IPS DF 6.9 (cell line): ENCODE measurements at regions not wholly inside any gene's neighbourhood (a gene's known extent, or its start where the extent isn't known, plus 50 kb on each side); places are given as distances from the start of the nearest gene placed in this dataset.

ENCODE experiments used
- DNase-seq: peaks from one replicate; pipeline ENCODE4 v3.0.0-alpha.2; 2013; ENCODE audit warnings: low read depth, low spot score
- H3K27ac ChIP-seq: one replicate; pipeline ENCODE4 v1.5.1; 2013; ENCODE audit warnings: low read length, control low read depth
- H3K27me3 ChIP-seq: 2 replicates; pipeline ENCODE4 v1.6.1; 2013; ENCODE audit warnings: mild to moderate bottlenecking, low read length; ENCODE audit not compliant: control insufficient read depth, insufficient read depth
- H3K36me3 ChIP-seq: 2 replicates; pipeline ENCODE4 v1.6.1; 2013; ENCODE audit warnings: low read length; ENCODE audit not compliant: control insufficient read depth, insufficient read depth
- H3K4me1 ChIP-seq: 2 replicates; pipeline ENCODE4 v1.6.1; 2013; ENCODE audit warnings: low read length; ENCODE audit not compliant: control insufficient read depth, insufficient read depth
- H3K4me3 ChIP-seq: 2 replicates; pipeline ENCODE4 v1.5.1; 2013; ENCODE audit warnings: mild to moderate bottlenecking, low read length
- H3K9me3 ChIP-seq: 2 replicates; pipeline ENCODE4 v1.6.1; 2013; ENCODE audit warnings: low read length, inconsistent platforms; ENCODE audit not compliant: control insufficient read depth, insufficient read depth
- WGBS: extraction: QIAGEN DNeasy Blood & Tissue Kit; methylation state at CpG from one replicate; pipeline ENCODE4 v1.1.7; 2013; ENCODE audit warnings: mixed read lengths, missing lambda C conversion rate; ENCODE audit not compliant: insufficient read length, insufficient coverage; 5-methylcytosine and 5-hydroxymethylcytosine counted together

DNA sequence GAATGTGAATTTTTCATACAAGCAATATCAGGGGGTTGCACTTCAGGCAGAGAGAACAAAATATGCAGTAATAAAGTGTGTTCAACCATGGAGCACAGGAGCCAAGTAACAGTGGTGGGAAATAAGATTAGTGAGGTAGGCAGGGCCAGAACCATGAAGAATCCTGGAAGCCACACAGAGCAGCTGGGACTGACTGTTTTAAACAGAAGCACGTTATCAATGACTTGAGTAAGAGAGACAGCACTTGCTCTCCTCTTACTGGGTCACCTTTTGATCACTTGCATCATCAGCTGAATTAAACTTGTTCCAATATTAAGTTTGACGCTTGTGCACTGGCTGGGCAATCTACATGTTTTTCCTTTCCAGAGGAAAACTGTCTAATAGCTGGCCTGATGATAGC is 238.5 kb downstream of the TBX18 start:
- Histone ChIP-seq H3K4me1 (no peaks in the 10 kb centered on the region), H3K4me3 (no peak overlapping the region), H3K27me3 (no peaks in the 10 kb centered on the region; the same call in 1 of the 2 replicates), H3K9me3 (no peaks in the 10 kb centered on the region), H3K36me3 (no peaks in the 10 kb centered on the region), H3K27ac (no peak overlapping the region)
- DNase-seq = no peak
- WGBS = no CpG with 5 or more reads among the region's 2 CpGs

DNA sequence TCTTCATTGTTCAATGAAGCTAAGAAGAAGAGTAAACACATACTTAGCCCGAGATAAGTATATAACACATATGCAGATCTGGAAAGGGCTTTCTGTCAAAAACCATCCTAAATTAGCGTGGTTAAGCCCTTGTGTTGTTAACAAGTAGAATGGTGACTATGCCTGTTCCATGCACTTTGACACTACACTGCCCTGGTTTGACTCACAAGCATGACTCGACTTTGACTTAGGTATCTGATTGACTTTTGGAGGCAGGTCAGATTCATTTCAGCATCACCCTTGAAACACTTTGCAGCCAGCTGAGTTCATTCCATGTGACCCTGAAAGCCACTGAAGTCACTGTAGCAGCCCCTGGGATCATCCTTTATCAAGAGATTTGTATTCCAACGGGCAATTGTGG is 239.8 kb downstream of the TBX18 start:
- H3K9me3 ChIP-seq = no peaks in the 10 kb centered on the region
- WGBS = no CpG with 5 or more reads among the region's 4 CpGs
- H3K27me3 ChIP-seq = no peaks in the 10 kb centered on the region; the same call in 1 of the 2 replicates

DNA sequence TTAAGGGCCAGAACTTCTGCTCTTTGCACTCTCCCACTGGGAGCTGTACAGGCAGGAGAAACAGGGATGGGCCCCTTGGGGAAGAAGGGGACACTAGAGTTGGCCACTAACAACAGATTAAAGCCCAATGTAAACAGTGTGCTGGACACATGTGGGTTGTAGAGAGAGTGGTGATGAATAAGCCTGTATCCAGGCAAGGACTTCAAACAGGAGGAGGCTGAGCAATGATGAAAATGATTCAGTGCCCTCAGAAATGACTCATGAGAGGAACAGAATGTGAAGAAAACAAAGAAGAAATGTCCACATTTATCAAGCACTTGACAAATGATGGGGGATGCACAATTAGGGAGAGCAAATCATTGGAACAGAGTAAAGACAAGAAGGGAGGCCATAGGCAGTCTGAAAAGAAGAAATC is 242.3 kb downstream of the TBX18 start:
- DNase-seq = no peak

More for the DNA sequence above, 239.8 kb downstream of the TBX18 start:
- Histone ChIP-seq H3K4me3 (no peak overlapping the region), H3K27ac (no peak overlapping the region), H3K36me3 (no peaks in the 10 kb centered on the region), H3K4me1 (no peaks in the 10 kb centered on the region; the same call in 1 of the 2 replicates)
- DNase-seq = no peak

DNA sequence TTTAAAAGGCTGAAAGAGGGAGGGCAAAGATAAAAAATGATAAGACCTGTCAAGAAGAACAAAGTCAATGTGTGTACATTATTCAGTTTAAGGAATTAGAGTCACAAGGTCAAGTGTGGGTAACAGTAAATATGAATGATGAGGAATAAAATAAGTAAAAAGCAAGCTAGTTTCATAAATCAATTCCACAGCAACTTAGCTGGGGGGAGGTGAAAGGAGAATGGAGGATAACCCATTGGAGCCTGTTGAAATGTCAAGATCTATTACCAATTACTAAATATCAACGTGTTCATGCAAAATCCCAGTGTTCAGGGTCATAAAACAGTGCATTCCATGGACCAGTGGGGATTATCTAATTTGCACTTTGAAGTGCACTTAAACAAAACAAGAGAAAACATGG is 242.9 kb downstream of the TBX18 start:
- Histone ChIP-seq H3K9me3 (no peaks in the 10 kb centered on the region), H3K4me3 (no peak overlapping the region), H3K27ac (no peak overlapping the region), H3K36me3 (no peaks in the 10 kb centered on the region), H3K4me1 (peaks cover 2% of the 10 kb centered on the region; the same call in 1 of the 2 replicates), H3K27me3 (no peaks in the 10 kb centered on the region; the same call in 1 of the 2 replicates)
- no CpG with 5 or more reads among the region's 1 CpG for WGBS
- no peak for DNase-seq

More for the DNA sequence above, 242.3 kb downstream of the TBX18 start:
- Histone ChIP-seq H3K9me3 (no peaks in the 10 kb centered on the region), H3K36me3 (no peaks in the 10 kb centered on the region), H3K4me3 (no peak overlapping the region), H3K27me3 (no peaks in the 10 kb centered on the region; the same call in 1 of the 2 replicates), H3K27ac (no peak overlapping the region), H3K4me1 (peaks cover 2% of the 10 kb centered on the region; the same call in 1 of the 2 replicates)

DNA sequence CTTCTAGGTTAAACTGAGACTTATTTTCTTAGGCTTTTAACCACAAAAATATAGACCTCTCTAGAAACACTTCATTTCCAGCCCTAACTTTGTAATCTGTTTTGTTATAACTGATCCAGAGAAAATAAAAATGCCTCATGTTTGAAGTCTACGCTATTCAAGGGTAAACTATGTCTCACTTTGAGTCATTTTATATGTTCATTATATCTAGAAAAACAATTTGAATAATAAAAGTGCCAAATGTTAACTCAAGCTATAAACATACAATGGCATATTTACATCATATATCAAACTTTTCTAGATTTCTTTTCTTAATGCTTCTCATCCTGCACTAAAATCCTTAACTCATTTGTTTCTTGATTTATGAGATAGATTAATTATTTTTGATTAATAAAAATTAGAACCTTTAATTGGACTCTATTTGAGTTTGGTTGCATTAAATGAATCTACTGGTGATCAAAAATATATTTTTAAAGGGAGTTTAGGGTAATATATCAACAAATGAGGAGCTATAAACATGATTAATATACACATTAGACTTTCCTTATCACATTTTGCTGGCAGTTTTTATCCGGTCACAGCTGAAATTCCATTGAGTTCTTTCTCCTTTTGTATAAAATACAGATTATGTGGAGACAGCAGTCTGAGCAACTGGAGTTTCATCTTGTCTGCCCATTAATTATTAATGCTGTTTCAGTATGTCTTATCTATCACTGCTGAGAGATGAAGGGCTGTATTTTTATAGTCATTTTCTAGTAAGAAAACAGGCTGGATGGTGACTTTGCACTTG is 246.5 kb downstream of the TBX18 start:
- Histone ChIP-seq H3K9me3 (no peaks in the 10 kb centered on the region), H3K4me3 (no peak overlapping the region)
- no CpG with 5 or more reads among the region's 2 CpGs for WGBS

DNA sequence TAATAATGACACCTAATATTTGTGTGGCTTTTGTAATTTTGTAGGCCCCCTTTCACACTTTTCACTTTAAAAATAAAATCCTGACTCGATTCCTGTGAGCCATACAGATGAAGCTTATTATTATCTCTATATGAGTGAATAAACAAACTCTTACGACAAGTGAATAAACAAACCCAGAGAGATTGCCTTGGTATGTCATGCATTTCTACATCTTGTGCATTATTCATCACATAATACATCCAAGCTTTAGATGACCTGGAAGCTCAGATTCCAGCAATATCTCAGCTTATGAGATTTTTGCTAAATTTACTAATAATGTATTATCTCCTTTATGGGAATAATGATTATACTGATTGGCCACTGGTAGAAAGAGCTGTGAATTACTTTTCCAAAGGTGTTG is 248.2 kb downstream of the TBX18 start:
- H3K9me3 ChIP-seq = no peaks in the 10 kb centered on the region
- H3K27ac ChIP-seq = no peak overlapping the region
- H3K36me3 ChIP-seq = no peaks in the 10 kb centered on the region
- no CpG with 5 or more reads among the region's 2 CpGs for WGBS
- no peak for DNase-seq
- H3K4me3 ChIP-seq = no peak overlapping the region
- no peaks in the 10 kb centered on the region for H3K27me3 ChIP-seq
- H3K4me1 ChIP-seq = peaks cover 2% of the 10 kb centered on the region; the same call in 1 of the 2 replicates

More for the DNA sequence above, 246.5 kb downstream of the TBX18 start:
- no peaks in the 10 kb centered on the region for H3K36me3 ChIP-seq
- H3K27ac ChIP-seq = no peak overlapping the region
- H3K4me1 ChIP-seq = peaks cover 2% of the 10 kb centered on the region; the same call in 1 of the 2 replicates
- no peaks in the 10 kb centered on the region; the same call in 1 of the 2 replicates for H3K27me3 ChIP-seq
- no peak for DNase-seq

DNA sequence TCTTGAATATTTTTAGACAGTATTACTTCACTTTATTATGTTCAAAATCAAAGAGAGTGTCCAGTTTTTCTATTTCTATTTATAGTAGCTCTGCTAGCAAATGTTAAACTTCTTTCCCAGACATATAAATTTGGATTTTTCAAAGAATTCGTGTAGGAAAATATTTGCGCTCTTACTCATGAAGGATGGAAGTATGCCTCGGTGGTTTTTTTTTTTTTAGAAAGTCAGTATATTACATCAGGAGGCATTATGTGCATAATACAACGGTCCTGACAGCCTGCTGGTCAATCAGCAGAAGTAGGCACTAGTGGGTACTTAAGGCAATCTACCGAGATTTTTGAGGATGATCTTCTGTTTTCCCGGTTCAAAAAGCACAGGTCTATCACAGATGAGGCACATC is 249.3 kb downstream of the TBX18 start:
- Histone ChIP-seq H3K36me3 (no peaks in the 10 kb centered on the region), H3K4me1 (peaks cover 2% of the 10 kb centered on the region; the same call in 1 of the 2 replicates), H3K27me3 (no peaks in the 10 kb centered on the region), H3K27ac (no peak overlapping the region), H3K9me3 (no peaks in the 10 kb centered on the region), H3K4me3 (no peak overlapping the region)
- no CpG with 5 or more reads among the region's 6 CpGs for WGBS
- DNase-seq = no peak

DNA sequence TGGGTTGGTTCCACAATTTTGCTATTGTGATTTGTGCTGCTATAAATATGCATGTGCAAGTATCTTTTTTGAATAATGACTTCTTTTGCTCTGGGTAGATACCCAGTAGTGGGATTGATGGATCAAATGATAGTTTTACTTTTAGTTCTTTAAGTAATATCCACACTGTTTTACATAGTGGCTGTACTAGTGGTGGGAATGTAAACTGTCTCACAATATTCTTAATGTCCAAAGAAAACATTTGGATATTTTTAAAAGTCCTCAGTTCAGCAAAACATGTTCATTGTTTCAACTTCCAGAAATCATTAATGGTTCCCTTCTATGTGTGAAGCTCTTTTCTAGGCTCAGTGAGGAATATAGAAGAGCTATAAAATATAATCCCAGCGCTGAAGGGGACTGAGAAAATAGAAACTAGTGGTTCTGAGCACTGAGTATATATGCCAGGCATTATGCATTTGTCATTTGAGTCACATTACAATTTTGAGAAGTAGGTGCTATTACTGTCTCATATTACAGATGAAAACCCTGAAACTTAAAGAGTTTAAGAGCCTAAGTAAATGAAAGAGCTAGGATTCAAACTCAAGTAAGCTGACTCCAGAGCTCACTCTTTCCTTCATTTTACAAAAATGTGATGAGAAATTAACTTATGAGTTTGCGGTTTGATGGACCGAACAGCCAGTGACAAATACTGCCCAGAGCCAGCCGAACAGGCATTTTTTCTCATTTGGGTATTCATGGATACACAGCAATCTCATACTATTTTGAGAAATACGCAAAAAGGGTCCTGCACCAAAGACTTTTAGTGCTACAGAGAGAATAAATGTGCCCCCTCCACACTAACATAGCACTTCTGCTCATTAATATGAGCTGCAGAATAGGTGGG is 250.1 kb downstream of the TBX18 start:
- no CpG with 5 or more reads among the region's 5 CpGs for WGBS
- Histone ChIP-seq H3K4me1 (no peaks in the 10 kb centered on the region), H3K4me3 (no peak overlapping the region), H3K36me3 (no peaks in the 10 kb centered on the region), H3K27ac (no peak overlapping the region), H3K27me3 (no peaks in the 10 kb centered on the region), H3K9me3 (no peaks in the 10 kb centered on the region)
- no peak for DNase-seq

DNA sequence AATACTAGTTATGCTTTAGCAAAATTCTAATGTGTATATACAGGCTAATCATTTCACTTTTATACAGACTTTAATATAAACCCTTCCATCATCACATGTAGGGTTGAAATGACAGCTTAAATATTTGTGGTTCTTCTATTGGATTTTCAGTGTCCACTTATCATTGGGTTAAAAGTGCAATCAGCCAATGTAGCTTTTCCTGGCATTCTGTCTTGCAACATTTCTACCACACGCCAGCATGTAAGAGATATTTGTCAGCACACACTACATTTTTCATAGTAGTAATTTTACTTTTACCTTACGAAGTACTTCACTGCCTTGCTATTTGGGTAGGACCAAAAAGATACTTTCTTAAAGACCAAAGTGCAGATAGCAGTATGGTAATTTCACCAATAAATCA is 252.0 kb downstream of the TBX18 start:
- no peaks in the 10 kb centered on the region for H3K9me3 ChIP-seq
- H3K27me3 ChIP-seq = no peaks in the 10 kb centered on the region
- no CpG with 5 or more reads among the region's 2 CpGs for whole genome bisulfite sequencing
- H3K4me3 ChIP-seq = no peak overlapping the region
- no peaks in the 10 kb centered on the region for H3K4me1 ChIP-seq
- no peaks in the 10 kb centered on the region for H3K36me3 ChIP-seq
- no peak overlapping the region for H3K27ac ChIP-seq
- no peak for DNase-seq

DNA sequence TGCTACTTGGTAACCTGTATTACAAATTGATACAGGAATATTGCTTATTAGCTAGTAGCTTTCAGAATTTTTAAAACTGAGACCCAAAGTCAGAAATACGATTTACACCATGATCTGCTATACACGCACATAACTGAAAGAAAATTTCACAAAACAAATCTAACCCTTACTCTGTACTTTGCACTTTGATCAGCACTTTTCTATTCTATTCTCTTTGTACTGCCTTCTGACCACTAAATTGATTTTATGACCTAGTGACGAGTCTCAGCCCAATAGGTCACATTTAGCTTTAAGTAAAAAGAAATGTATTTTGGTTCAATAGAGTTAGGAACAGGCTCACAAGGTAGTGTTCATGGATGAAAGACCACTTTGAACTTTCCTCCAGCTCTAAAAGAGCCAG is 252.5 kb downstream of the TBX18 start:
- H3K4me3 ChIP-seq = no peak overlapping the region
- no peaks in the 10 kb centered on the region for H3K27me3 ChIP-seq
- no CpG with 5 or more reads among the region's 3 CpGs for WGBS
- no peaks in the 10 kb centered on the region for H3K36me3 ChIP-seq
- no peaks in the 10 kb centered on the region for H3K9me3 ChIP-seq
- no peak overlapping the region for H3K27ac ChIP-seq
- H3K4me1 ChIP-seq = no peaks in the 10 kb centered on the region
- DNase-seq = no peak
